GM12873 (cell line): ENCODE measurements at regions not wholly inside any gene's neighbourhood (a gene's known extent, or its start where the extent isn't known, plus 50 kb on each side); places are given as distances from the start of the nearest gene placed in this dataset.

Experiments
- TF ChIP-seq, protein P1 (sequence below): IDR thresholded peaks from 2 replicates; pipeline ENCODE4 v1.5.1; 2012; ENCODE audit warnings: low read depth, mild to moderate bottlenecking, moderate library complexity, low read length, control low read depth; ENCODE audit not compliant: insufficient read depth; ENCODE audit errors: missing control alignments

DNA sequence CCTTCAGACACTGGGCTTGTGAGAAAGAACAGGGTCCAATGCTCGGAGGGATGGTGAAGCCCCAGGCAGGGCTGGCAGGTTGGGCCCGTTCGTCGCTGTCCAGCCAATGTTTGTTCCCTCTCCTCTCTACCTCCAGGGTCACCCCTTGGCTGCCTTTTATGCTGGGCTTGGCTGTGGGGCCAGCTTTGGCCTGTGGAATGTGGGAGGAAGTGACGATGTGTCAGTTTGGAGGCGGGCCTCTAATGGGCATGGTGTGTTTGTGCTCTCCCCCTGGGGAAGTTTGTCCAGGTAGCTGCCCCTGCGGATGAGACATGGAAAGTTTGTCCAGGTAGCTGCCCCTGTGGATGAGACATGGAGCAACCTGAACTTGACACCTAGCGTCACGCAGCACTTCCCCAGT lies 236.7 kb downstream of the GLRX3 start:
- TF ChIP-seq, protein P1, sequence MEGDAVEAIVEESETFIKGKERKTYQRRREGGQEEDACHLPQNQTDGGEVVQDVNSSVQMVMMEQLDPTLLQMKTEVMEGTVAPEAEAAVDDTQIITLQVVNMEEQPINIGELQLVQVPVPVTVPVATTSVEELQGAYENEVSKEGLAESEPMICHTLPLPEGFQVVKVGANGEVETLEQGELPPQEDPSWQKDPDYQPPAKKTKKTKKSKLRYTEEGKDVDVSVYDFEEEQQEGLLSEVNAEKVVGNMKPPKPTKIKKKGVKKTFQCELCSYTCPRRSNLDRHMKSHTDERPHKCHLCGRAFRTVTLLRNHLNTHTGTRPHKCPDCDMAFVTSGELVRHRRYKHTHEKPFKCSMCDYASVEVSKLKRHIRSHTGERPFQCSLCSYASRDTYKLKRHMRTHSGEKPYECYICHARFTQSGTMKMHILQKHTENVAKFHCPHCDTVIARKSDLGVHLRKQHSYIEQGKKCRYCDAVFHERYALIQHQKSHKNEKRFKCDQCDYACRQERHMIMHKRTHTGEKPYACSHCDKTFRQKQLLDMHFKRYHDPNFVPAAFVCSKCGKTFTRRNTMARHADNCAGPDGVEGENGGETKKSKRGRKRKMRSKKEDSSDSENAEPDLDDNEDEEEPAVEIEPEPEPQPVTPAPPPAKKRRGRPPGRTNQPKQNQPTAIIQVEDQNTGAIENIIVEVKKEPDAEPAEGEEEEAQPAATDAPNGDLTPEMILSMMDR, result no peak

DNA sequence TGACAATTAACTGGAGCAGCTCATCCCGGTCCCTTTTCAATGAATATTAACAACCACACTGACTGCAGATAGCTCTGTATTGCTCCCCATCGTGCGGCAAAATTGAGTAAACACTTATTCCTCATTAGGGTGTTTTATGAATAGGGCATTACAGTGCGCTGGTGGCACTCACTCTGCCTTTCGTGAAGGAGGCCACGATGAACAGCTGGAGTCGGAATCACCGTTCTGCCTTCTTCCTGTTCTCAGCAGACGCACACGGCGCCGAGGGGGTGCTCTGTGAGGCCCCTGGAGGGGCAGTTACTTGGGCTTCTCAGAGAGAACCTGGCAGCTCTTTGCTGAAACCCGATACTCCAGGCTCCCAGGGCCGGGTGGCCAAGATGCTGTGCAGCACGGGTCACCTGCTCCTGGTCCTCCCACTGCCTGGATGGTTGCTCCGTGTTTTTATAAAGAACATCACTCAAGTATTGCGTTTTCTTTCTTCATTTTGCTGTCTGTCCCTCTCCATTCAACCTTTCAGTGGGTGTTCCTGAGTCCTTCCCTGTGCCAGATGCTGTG lies 241.9 kb downstream of the GLRX3 start:
- TF ChIP-seq, protein P1, result no peak

DNA sequence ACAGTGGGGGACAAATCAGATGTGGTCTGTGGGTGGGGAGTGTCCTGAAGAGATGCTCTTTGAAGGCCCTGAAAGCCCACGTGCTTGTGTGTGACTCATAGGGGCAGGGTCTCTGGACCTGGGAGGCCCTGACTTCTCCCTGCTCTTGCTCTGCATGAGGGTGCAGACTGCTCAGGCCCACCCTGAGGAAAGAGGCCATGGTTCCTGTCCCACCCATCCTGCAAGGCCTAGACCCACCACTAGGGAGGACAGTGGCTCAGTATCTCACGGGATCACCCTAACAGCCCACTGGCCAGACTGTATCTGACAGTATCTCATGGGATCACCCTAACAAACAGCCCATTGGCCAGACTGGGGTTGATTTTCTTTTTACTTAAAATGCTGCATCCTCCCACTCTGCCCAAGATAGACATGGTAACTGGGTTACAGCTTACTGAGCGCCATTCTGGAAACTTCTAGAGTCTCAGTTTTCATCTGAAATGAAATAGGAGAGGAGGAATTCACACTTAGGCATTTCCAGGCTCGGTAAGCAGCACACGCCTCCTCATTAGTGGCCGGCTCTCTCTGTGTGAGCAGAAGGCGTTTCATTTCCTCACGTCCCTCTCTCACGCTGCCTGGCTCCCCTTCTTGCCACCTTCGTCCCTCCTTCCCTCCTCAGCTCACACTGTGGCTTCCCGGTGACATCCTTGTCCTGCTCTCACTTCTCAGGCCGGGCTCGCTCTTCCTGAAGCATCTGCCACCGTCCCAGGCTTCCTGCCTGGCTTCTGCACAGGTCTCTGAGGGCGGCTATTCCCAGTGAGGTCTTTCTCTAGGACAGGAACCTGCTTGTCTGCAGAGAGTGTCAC lies 242.6 kb downstream of the GLRX3 start:
- TF ChIP-seq, protein P1, result peak; percentile 19

DNA sequence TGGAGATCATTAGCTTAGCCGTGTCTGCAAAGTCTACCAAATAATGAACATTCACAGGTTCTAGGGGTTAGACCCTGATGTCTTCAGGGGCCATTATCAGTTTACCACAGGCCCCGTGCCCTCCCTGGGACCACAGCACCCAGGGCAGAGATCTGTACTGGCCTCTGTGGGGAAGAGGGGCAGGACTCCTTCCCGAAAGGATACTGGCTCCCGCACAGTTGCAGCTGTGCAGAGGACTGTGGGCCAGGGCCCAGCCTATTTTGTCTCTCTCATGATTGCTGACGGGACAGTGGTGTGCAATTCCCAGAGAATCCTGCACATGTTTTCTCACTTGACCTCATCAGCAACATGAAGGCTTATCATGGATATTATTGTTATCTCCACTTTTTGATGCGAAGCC lies 243.9 kb downstream of the GLRX3 start:
- TF ChIP-seq, protein P1, result no peak

DNA sequence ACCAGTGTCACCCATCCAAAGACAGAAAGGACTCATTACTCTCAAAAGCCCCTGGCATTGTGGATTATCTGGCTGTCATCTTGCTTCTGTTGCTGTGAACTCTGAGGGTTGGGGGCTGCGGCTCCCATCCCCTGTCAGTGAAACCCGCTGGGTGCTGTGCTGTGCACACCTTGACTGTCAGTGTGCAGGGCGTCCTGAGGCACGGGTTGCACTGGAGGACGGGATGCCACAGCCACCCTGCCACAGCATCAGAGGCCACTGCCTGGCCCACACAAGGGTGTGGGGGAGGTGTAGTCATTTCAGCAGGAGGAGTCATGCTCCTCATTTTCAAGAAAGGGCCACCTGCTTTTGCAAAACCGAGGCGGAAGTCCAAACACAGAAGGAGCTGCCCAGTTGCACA lies 245.8 kb downstream of the GLRX3 start:
- TF ChIP-seq, protein P1, result no peak

- TF ChIP-seq, protein P1, result no peak
These were observed 251.9 kb downstream of the GLRX3 start for GRCh38 chr10:130387936-130388580.

- TF ChIP-seq, protein P1, result no peak
These were observed 252.6 kb downstream of the GLRX3 start for GRCh38 chr10:130388746-130389145.
